ENCODE measurements at regions not wholly inside any gene's neighbourhood (a gene's known extent, or its start where the extent isn't known, plus 50 kb on each side); places are given as distances from the start of the nearest gene placed in this dataset.

DNA sequence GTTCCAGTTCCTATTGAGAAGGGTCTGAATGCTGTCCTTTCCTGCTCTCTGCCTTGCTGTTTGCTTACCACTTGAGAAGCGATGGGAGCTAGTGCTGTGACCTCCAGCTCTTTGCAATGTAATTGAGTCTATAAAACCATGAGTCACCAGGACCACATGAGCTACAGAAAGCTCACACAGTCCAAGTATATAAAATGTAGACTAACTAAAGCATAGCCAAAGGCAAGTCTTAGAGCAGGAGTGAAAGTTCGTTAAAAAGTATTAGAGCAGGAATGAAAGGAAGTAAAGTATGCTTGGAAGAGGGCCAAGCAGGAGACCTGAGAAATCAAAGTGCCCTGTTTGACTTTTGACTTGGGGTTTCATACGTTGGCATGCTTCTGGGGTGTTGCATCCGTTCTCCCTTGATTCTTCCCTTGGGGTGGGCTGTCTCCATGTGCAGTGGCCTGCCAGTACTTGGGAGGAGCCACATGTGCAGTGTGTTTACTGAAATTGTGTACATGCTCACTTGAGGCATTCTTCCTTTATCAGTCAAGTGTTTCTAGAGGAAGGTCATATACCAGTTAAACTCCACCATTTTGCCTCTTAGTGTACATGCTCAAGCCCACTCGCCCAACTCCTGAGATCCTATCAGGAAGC is 71.3 kb upstream of the KIT start:
- TF ChIP-seq CTCF (IDR thresholded peaks at IDR 0.05; ENCODE audit: low read depth, low read length), result no peak
- TF ChIP-seq, protein P1, sequence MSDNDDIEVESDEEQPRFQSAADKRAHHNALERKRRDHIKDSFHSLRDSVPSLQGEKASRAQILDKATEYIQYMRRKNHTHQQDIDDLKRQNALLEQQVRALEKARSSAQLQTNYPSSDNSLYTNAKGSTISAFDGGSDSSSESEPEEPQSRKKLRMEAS (IDR thresholded peaks at IDR 0.05; ENCODE audit: low read depth, low read length), result no peak
- no peak for TF ChIP-seq POLR2A (IDR thresholded peaks at IDR 0.05; ENCODE audit: extremely low read depth, insufficient read length)
- no peak for TF ChIP-seq MYC (IDR thresholded peaks at IDR 0.05; ENCODE audit: low read depth, low read length)

Measured in NB4 (cell line).